ENCODE measurements at regions not wholly inside any gene's neighbourhood (a gene's known extent, or its start where the extent isn't known, plus 50 kb on each side); places are given as distances from the start of the nearest gene placed in this dataset.

- no peaks in the 10 kb centered on the region for H3K36me3 ChIP-seq
- 78% methylated on average over 6 of the region's 6 CpGs for WGBS
- no peak overlapping the region for H3K27ac ChIP-seq
- H3K27me3 ChIP-seq = no peaks in the 10 kb centered on the region
- no peak overlapping the region for H3K4me3 ChIP-seq
- H3K9me3 ChIP-seq = no peaks in the 10 kb centered on the region
- TF ChIP-seq EP300 (IDR thresholded peaks at IDR 0.05) (no peak), CTCF (IDR thresholded peaks at IDR 0.05) (no peak), POLR2A (IDR thresholded peaks at IDR 0.05) (no peak), POLR2AphosphoS5 (IDR thresholded peaks at IDR 0.05) (no peak)
- no peaks in the 10 kb centered on the region for H3K4me1 ChIP-seq
- DNase-seq (ENCODE audit: low spot score in 2 of 2) = no peak
These were observed 57.5 kb upstream of the USPL1 start for GRCh38 chr13:30560212-30560611.

- Histone ChIP-seq H3K9me3 (no peaks in the 10 kb centered on the region), H3K4me3 (no peak overlapping the region), H3K27ac (no peak overlapping the region), H3K4me1 (no peaks in the 10 kb centered on the region), H3K36me3 (no peaks in the 10 kb centered on the region), H3K27me3 (no peaks in the 10 kb centered on the region)
- TF ChIP-seq POLR2AphosphoS5 (IDR thresholded peaks at IDR 0.05) = no peak
- no peak for TF ChIP-seq CTCF (IDR thresholded peaks at IDR 0.05)
- no peak for TF ChIP-seq EP300 (IDR thresholded peaks at IDR 0.05)
- no peak for TF ChIP-seq POLR2A (IDR thresholded peaks at IDR 0.05)
- 93% methylated on average over 4 of the region's 4 CpGs for WGBS
- DNase-seq (ENCODE audit: low spot score in 2 of 2) = no peak
These were observed 56.2 kb upstream of the USPL1 start for GRCh38 chr13:30561511-30561910.

GRCh38 chr13:30564489-30564888 is 53.2 kb upstream of the USPL1 start:
- Histone ChIP-seq H3K27me3 (no peaks in the 10 kb centered on the region), H3K4me1 (no peaks in the 10 kb centered on the region), H3K27ac (no peak overlapping the region), H3K9me3 (no peaks in the 10 kb centered on the region), H3K36me3 (no peaks in the 10 kb centered on the region), H3K4me3 (no peak overlapping the region)
- no peak for DNase-seq (ENCODE audit: low spot score in 2 of 2)
- TF ChIP-seq CTCF (IDR thresholded peaks at IDR 0.05) (no peak), POLR2A (IDR thresholded peaks at IDR 0.05) (no peak), POLR2AphosphoS5 (IDR thresholded peaks at IDR 0.05) (no peak), EP300 (IDR thresholded peaks at IDR 0.05) (no peak)
- WGBS = 94% methylated on average over 2 of the region's 2 CpGs

GRCh38 chr13:30565658-30566057 is 52.1 kb upstream of the USPL1 start:
- Histone ChIP-seq H3K4me1 (peaks cover 11% of the 10 kb centered on the region), H3K27me3 (no peaks in the 10 kb centered on the region), H3K4me3 (no peak overlapping the region), H3K27ac (no peak overlapping the region), H3K36me3 (no peaks in the 10 kb centered on the region), H3K9me3 (no peaks in the 10 kb centered on the region)
- 80% methylated on average over 1 of the region's 1 CpG for WGBS
- DNase-seq (ENCODE audit: low spot score in 2 of 2) = no peak
- TF ChIP-seq EP300 (IDR thresholded peaks at IDR 0.05) = no peak
- no peak for TF ChIP-seq POLR2A (IDR thresholded peaks at IDR 0.05)
- TF ChIP-seq POLR2AphosphoS5 (IDR thresholded peaks at IDR 0.05) = no peak
- no peak for TF ChIP-seq CTCF (IDR thresholded peaks at IDR 0.05)

GRCh38 chr13:30567072-30567471 is 50.6 kb upstream of the USPL1 start:
- peaks cover 14% of the 10 kb centered on the region for H3K4me1 ChIP-seq
- H3K4me3 ChIP-seq = no peak overlapping the region
- WGBS = 75% methylated on average over 2 of the region's 2 CpGs
- H3K27ac ChIP-seq = no peak overlapping the region
- no peaks in the 10 kb centered on the region for H3K9me3 ChIP-seq
- no peaks in the 10 kb centered on the region for H3K27me3 ChIP-seq
- no peak for TF ChIP-seq CTCF (IDR thresholded peaks at IDR 0.05)
- TF ChIP-seq POLR2AphosphoS5 (IDR thresholded peaks at IDR 0.05) = no peak
- no peak for TF ChIP-seq POLR2A (IDR thresholded peaks at IDR 0.05)
- TF ChIP-seq EP300 (IDR thresholded peaks at IDR 0.05) = no peak
- DNase-seq (ENCODE audit: low spot score in 2 of 2) = no peak
- H3K36me3 ChIP-seq = no peaks in the 10 kb centered on the region
